ENCODE measurements at regions not wholly inside any gene's neighbourhood (a gene's known extent, or its start where the extent isn't known, plus 50 kb on each side); places are given as distances from the start of the nearest gene placed in this dataset.
"Not testable (repeated sequence)": the region's sequence is repeated elsewhere in the genome, so short reads cannot be mapped to it uniquely, and the experiment has no call there.

DNA sequence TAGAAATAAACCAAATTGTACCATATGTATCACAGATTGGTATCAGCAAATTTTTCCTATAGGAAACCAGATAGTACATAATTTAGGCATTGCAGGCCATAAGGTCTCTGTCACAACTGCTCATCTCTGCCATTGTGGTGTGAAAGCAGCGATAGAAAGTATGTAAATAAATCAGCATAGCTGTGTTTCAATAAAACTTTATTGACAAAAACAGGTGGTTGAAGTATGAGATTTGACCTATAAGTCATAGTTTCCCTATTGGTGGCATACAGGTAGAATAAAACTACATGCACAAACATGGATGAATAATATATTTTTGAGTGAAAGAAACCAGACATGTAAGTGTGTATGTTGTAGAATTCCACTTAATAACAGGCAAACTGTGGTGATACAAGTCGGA, 1454.9 kb downstream of the REEP3 start:
- H3K4me3 Mint-ChIP-seq: no peak overlapping the region
- DNase-seq: no peak
- no peaks in the 10 kb centered on the region for H3K4me1 Mint-ChIP-seq
- H3K36me3 Mint-ChIP-seq (ENCODE audit: low read depth): no peaks in the 10 kb centered on the region
- ChIA-PET POLR2A (no interaction called here), CTCF (no interaction called here)
- H3K27ac Mint-ChIP-seq: no peak overlapping the region
- no peaks in the 10 kb centered on the region for H3K9me3 Mint-ChIP-seq
- H3K27me3 Mint-ChIP-seq: no peaks in the 10 kb centered on the region

DNA sequence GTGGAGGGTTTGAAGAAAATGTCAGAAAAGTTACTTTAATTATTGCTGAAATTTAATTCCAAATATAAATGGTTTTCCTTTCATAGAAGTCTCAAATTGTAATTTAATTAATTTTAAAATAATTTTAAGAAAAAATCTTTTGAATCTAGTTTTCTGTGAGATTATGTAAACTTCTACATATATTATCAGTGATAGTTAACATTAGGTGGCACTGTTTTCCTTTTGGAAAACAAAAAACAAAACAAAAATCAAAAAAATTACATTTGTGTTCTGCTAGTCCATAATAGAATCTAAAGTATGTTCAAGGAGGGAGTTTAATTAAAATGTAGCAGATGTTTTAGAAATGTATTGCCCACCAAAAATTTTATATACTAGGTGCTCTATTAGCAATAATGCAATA, 1456.7 kb downstream of the REEP3 start:
- ChIA-PET POLR2A (no interaction called here), CTCF (no interaction called here)
- DNase-seq: no peak
- Mint-ChIP-seq H3K36me3 (ENCODE audit: low read depth) (no peaks in the 10 kb centered on the region), H3K4me1 (no peaks in the 10 kb centered on the region), H3K27me3 (no peaks in the 10 kb centered on the region), H3K27ac (no peak overlapping the region), H3K9me3 (no peaks in the 10 kb centered on the region), H3K4me3 (no peak overlapping the region)

- Mint-ChIP-seq H3K27ac (no peak overlapping the region), H3K27me3 (no peaks in the 10 kb centered on the region), H3K4me3 (no peak overlapping the region), H3K4me1 (no peaks in the 10 kb centered on the region), H3K9me3 (peaks cover 9% of the 10 kb centered on the region), H3K36me3 (ENCODE audit: low read depth) (no peaks in the 10 kb centered on the region)
- POLR2A ChIA-PET: no interaction called here
- DNase-seq: no peak
- CTCF ChIA-PET: no interaction called here
Measured at GRCh38 chr10:64996886-64997285, 1475.7 kb downstream of the REEP3 start.

DNA sequence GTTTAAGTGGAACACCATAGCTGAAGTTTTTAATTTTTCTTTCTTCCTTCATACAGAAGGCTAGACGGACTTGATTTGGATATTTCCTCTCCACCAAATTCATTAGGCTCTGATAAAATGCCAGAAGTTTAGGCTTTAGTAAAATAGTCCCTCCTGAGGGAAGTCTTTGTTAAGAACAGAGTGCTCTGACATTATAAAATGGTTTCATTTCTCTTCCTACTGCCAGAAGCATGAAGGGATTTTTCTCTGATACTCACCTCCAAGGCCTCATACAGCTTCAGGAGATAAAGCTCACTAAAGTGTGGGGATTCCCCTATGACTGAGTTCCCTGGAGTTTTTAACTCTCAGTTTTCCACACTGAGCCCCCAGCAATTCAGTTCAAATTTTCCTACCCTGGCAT, 1489.6 kb downstream of the REEP3 start:
- Mint-ChIP-seq H3K27ac (no peak overlapping the region), H3K4me1 (no peaks in the 10 kb centered on the region), H3K27me3 (no peaks in the 10 kb centered on the region), H3K9me3 (peaks cover 4% of the 10 kb centered on the region), H3K36me3 (ENCODE audit: low read depth) (no peaks in the 10 kb centered on the region), H3K4me3 (no peak overlapping the region)
- POLR2A ChIA-PET: no interaction called here
- CTCF ChIA-PET: no interaction called here
- DNase-seq: no peak

GRCh38 chr10:65017523-65017922, 1496.3 kb downstream of the REEP3 start:
- no peaks in the 10 kb centered on the region for H3K27me3 Mint-ChIP-seq
- no peak overlapping the region for H3K27ac Mint-ChIP-seq
- no peaks in the 10 kb centered on the region for H3K36me3 Mint-ChIP-seq (ENCODE audit: low read depth)
- H3K4me1 Mint-ChIP-seq: no peaks in the 10 kb centered on the region
- ChIA-PET POLR2A (no interaction called here), CTCF (no interaction called here)
- DNase-seq: no peak
- no peak overlapping the region for H3K4me3 Mint-ChIP-seq
- peaks cover 3% of the 10 kb centered on the region for H3K9me3 Mint-ChIP-seq

GRCh38 chr10:65024886-65025285, 1503.7 kb downstream of the REEP3 start:
- Mint-ChIP-seq H3K36me3 (ENCODE audit: low read depth) (no peaks in the 10 kb centered on the region), H3K4me1 (no peaks in the 10 kb centered on the region), H3K27ac (no peak overlapping the region), H3K27me3 (no peaks in the 10 kb centered on the region), H3K4me3 (no peak overlapping the region), H3K9me3 (peaks cover 3% of the 10 kb centered on the region)
- POLR2A ChIA-PET: no interaction called here
- CTCF ChIA-PET: no interaction called here
- DNase-seq: no peak

GRCh38 chr10:65030263-65030662, 1509.1 kb downstream of the REEP3 start:
- no peaks in the 10 kb centered on the region for H3K36me3 Mint-ChIP-seq (ENCODE audit: low read depth)
- H3K9me3 Mint-ChIP-seq: peaks cover 9% of the 10 kb centered on the region
- DNase-seq: no peak
- CTCF ChIA-PET: no interaction called here
- POLR2A ChIA-PET: no interaction called here
- no peaks in the 10 kb centered on the region for H3K4me1 Mint-ChIP-seq
- no peaks in the 10 kb centered on the region for H3K27me3 Mint-ChIP-seq
- H3K4me3 Mint-ChIP-seq: no peak overlapping the region
- no peak overlapping the region for H3K27ac Mint-ChIP-seq

- CTCF ChIA-PET: no interaction called here
- Mint-ChIP-seq H3K4me3 (no peak overlapping the region), H3K27ac (no peak overlapping the region), H3K27me3 (no peaks in the 10 kb centered on the region), H3K4me1 (no peaks in the 10 kb centered on the region), H3K36me3 (ENCODE audit: low read depth) (no peaks in the 10 kb centered on the region), H3K9me3 (peaks cover 16% of the 10 kb centered on the region)
- DNase-seq: no peak
- POLR2A ChIA-PET: no interaction called here
Measured at GRCh38 chr10:65032867-65033769, 1511.9 kb downstream of the REEP3 start.

DNA sequence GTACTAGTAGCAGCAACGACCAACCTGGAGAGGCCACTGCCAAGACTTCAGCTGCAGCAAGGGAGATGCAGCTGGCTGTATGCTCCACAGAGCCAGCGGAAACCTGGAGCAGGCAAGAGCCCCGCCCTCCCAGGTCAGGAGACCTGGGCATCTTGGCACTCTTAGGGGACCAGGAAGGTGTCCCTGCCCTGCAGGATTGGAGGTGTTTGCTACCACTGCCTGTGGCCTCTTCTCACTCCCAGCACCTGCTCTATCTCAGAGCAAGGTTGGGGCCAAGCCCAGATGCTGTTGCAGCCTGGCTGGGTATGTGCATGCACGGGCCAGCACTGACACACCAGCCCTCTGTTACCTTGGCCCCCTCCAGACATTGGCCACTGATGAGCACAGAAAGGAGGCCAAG, 1512.8 kb downstream of the REEP3 start:
- no peak overlapping the region for H3K27ac Mint-ChIP-seq
- peaks cover 16% of the 10 kb centered on the region for H3K9me3 Mint-ChIP-seq
- no peaks in the 10 kb centered on the region for H3K4me1 Mint-ChIP-seq
- ChIA-PET POLR2A (no interaction called here), CTCF (no interaction called here)
- no peak for DNase-seq
- no peaks in the 10 kb centered on the region for H3K36me3 Mint-ChIP-seq (ENCODE audit: low read depth)
- H3K27me3 Mint-ChIP-seq: no peaks in the 10 kb centered on the region
- H3K4me3 Mint-ChIP-seq: no peak overlapping the region

- DNase-seq: no peak
- POLR2A ChIA-PET: no interaction called here
- Mint-ChIP-seq H3K36me3 (ENCODE audit: low read depth) (no peaks in the 10 kb centered on the region), H3K9me3 (peaks cover 5% of the 10 kb centered on the region), H3K4me3 (no peak overlapping the region), H3K4me1 (no peaks in the 10 kb centered on the region), H3K27ac (no peak overlapping the region), H3K27me3 (no peaks in the 10 kb centered on the region)
- CTCF ChIA-PET: no interaction called here
Measured at GRCh38 chr10:65040796-65041195, 1519.6 kb downstream of the REEP3 start.

GRCh38 chr10:65041307-65041706, 1520.1 kb downstream of the REEP3 start:
- Mint-ChIP-seq H3K27ac (no peak overlapping the region), H3K27me3 (no peaks in the 10 kb centered on the region), H3K4me1 (no peaks in the 10 kb centered on the region), H3K4me3 (no peak overlapping the region), H3K36me3 (ENCODE audit: low read depth) (no peaks in the 10 kb centered on the region), H3K9me3 (peaks cover 4% of the 10 kb centered on the region)
- DNase-seq: no peak
- POLR2A ChIA-PET: no interaction called here
- CTCF ChIA-PET: no interaction called here

- ChIA-PET CTCF (no interaction called here), POLR2A (no interaction called here)
- Mint-ChIP-seq H3K4me1 (no peaks in the 10 kb centered on the region), H3K36me3 (ENCODE audit: low read depth) (no peaks in the 10 kb centered on the region), H3K27me3 (no peaks in the 10 kb centered on the region), H3K4me3 (no peak overlapping the region), H3K9me3 (peaks cover 2% of the 10 kb centered on the region), H3K27ac (no peak overlapping the region)
- DNase-seq: no peak
Measured at GRCh38 chr10:65042496-65042895, 1521.3 kb downstream of the REEP3 start.

- Mint-ChIP-seq H3K9me3 (peaks cover 2% of the 10 kb centered on the region), H3K4me1 (no peaks in the 10 kb centered on the region), H3K27ac (no peak overlapping the region), H3K4me3 (no peak overlapping the region), H3K27me3 (no peaks in the 10 kb centered on the region), H3K36me3 (ENCODE audit: low read depth) (no peaks in the 10 kb centered on the region)
- CTCF ChIA-PET: no interaction called here
- no peak for DNase-seq
- POLR2A ChIA-PET: no interaction called here
Measured at GRCh38 chr10:65046831-65047230, 1525.6 kb downstream of the REEP3 start.

DNA sequence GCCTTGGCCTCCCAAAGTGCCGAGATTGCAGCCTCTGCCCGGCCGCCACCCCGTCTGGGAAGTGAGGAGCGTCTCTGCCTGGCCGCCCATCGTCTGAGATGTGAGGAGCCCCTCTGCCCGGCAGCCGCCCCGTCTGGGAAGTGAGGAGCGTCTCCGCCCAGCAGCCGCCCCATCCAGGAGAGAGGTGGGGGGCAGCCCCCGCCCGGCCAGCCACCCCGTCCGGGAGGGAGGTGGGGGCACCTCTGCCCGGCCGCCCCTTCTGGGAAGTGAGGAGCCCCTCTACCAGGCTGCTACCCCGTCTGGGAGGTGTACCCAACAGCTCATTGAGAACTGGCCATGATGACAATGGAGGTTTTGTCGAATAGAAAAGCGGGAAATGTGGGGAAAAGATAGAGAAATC, 1530.9 kb downstream of the REEP3 start:
- POLR2A ChIA-PET; H3K36me3 Mint-ChIP-seq (ENCODE audit: low read depth); H3K27me3 Mint-ChIP-seq; H3K4me3 Mint-ChIP-seq; H3K4me1 Mint-ChIP-seq; H3K27ac Mint-ChIP-seq; DNase-seq; H3K9me3 Mint-ChIP-seq: not testable (repeated sequence)
- CTCF ChIA-PET: interaction anchor here (0.6 kb wide), 1 partner anchor 762 kb away, joined by 4 read pairs; no protein-coding TSS in a partner anchor
